VCaP (cell line): ENCODE measurements at regions not wholly inside any gene's neighbourhood (a gene's known extent, or its start where the extent isn't known, plus 50 kb on each side); places are given as distances from the start of the nearest gene placed in this dataset.

Source experiments
- H3K27ac ChIP-seq: fragments of 450-650 bp; 2 replicates; pipeline ENCODE4 v1.5.1; 2017
- CTCF ChIP-seq: fragments of 450-650 bp; conservative IDR thresholded peaks from 2 replicates; pipeline ENCODE4 v1.5.1; 2017; ENCODE audit warnings: mild to moderate bottlenecking, moderate library complexity

GRCh38 chr3:151962352-151962751 is 88.9 kb downstream of the SUCNR1 start:
- no peak for TF ChIP-seq CTCF

DNA sequence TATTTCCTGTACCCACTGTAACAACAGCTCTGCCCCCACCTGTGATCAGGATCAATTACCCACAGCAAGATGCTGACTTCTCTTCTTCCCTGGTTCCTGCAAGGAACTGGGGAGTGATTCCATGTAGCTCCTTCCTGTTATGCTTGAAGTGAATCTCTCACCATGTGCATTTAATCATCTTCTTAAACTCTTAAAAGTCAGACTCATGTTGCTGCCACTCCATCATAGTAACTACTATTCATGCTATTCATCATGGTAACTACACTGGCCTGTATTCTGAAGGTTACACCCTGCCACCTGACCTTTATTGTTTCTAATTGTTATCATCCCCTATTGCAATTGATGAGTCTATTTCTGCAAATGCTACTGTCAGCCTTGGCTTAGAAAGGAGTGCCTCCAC is 89.5 kb downstream of the SUCNR1 start:
- no peak overlapping the region for H3K27ac ChIP-seq
- TF ChIP-seq CTCF: no peak

More at GRCh38 chr3:151962352-151962751, 88.9 kb downstream of the SUCNR1 start:
- no peak overlapping the region for H3K27ac ChIP-seq

- H3K27ac ChIP-seq: no peak overlapping the region
- TF ChIP-seq CTCF: no peak
These were observed 91.3 kb downstream of the SUCNR1 start for GRCh38 chr3:151964743-151965142.

- H3K27ac ChIP-seq: no peak overlapping the region
- TF ChIP-seq CTCF: no peak
These were observed 95.7 kb downstream of the SUCNR1 start for GRCh38 chr3:151969026-151969642.

- no peak for TF ChIP-seq CTCF
- peak overlapping the region; percentile 60 for H3K27ac ChIP-seq
These were observed 98.6 kb downstream of the SUCNR1 start for GRCh38 chr3:151971814-151972579.

DNA sequence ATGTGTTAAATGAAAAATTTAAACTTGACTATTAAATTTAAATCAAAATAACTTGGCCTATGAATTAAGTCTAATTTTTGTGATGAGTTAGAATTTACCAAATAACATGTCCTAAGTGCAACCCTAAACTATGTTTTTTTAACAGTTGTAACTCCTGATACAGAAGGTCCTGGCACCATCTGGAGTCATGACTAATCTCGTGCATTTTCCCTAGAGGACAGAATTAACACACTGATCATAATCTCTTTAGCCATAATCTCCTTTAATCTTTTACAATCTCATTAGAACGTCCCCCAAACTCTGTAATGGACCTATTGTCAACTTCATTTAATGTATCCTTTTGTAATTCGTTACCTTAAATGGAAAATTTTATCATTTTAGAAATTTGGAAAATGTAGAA is 100.6 kb downstream of the SUCNR1 start:
- no peak overlapping the region for H3K27ac ChIP-seq
- no peak for TF ChIP-seq CTCF

- H3K27ac ChIP-seq: no peak overlapping the region
- TF ChIP-seq CTCF: no peak
These were observed 103.0 kb downstream of the SUCNR1 start for GRCh38 chr3:151976211-151977050.
